CD4-positive, alpha-beta T cell treated with Interferon alpha-2 for 1 hour (primary cell): ENCODE measurements at regions not wholly inside any gene's neighbourhood (a gene's known extent, or its start where the extent isn't known, plus 50 kb on each side); places are given as distances from the start of the nearest gene placed in this dataset.
"Not testable (repeated sequence)": the region's sequence is repeated elsewhere in the genome, so short reads cannot be mapped to it uniquely, and the experiment has no call there.

ENCODE experiments used
- DNase-seq, 2 donors: peaks; one replicate each; pipeline ENCODE4 v3.0.0-alpha.2; 2020 to 2022

DNA sequence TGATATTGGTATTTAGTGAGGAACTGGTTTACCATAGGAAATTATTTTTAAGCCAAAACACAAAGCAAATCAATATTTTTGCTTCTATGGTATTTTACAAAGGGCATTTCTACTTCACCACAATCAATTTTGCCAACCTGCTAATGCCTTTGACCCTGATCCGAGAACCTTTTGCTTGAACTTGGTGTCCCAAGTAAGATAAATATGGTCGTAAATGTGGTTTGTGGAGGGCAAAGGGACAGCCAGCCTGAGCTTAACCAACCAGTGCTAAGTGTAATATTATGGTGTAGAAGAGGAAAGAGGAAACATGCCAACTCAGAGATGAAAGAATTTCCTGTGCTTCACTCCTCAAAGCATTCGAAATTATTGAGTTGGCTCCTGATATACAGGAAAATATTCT is 148.4 kb downstream of the C3orf38 start:
- DNase-seq, result no peak

DNA sequence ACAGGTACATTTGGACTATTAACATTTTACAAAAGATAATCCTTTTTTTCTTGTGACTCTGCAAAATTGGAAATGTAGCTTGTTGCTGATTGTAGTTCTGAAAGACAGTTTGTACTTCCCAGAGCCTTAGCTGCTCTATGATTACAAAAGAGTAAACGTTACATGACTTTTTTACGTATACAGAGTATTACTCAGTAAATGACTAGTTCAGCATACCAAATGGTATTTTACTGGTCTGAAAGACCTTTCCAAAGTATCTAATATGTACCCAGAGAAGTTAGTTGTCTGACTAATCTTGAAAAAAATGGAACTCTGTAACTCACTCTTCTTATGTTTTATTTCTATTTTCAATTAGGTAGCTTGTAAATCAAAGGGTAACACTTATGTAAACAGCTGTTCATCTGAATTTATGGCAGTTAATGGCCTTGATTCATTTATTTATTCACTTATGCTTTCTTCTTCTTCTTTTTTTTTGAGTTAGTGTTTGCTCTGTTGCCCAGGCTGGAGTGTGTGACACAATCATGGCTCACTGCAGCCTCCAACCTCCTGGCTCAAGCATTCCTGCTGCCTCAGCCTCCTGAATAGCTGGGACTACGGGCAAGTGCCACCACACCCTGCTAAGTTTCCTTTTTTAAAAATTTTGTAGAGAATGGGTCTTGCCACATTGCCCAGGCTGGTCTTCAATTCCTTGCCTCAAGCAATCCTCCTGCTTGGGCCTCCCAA is 151.7 kb downstream of the C3orf38 start:
- no peak for DNase-seq

DNA sequence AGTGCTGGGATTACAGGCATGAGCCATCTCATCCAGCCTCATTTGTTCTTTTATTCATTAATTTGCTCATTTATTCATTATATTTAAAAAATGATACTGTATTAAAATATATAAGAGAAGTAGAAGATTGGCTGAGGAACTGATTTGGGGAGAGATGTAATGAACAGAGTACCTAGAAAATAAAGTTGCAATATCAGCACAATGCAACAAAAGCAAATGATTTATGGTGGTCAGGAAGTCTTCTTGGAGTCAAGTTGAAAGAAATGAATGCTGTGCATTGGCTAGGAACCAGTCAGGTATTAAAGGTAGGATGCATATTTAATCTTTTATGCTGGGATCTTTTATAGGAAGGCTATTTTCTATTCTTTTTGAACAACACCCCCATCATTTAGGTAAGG is 152.2 kb downstream of the C3orf38 start:
- DNase-seq, result no peak

DNA sequence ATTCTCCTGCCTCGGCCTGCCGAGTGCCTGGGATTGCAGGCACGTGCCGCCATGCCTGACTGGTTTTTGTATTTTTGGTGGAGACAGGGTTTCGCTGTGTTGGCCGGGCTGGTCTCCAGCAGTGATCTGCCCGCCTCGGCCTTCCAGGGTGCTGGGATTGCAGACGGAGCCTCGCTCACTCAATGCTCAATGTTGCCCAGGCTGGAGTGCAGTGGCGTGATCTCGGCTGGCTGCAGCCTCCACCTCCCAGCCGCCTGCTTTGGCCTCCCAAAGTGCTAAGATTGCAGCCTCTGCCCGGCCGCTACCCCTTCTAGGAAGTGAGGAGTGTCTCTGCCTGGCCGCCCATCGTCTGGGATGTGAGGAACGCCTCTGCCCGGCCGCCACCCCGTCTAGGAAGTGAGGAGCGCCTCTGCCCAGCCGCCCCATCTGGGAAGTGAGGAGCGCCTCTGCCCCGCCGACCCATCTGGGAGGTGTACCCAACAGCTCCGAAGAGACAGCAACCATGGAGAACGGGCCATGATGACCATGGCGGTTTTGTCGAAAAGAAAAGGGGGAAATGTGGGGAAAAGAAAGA is 153.7 kb downstream of the C3orf38 start:
- DNase-seq, result not testable (repeated sequence)

DNA sequence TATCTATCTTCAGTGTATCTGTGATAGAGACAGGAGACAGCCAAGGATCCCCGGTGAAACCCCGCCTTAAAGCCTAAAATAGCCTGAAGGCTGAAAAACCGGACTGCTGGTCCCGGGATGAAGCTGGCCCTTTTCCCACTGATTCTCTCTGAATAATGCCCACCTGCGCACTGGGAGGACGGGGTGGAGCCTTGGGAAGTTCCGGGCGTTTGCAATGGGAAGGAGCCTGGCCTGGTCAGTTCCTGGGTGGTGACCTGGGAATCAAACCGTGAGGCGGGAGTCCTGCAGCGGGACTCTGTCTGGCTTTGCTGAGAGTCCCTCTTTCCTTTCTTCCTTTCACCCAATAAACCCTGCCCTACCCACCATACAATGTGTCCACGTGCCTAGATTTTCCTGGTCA is 157.9 kb downstream of the C3orf38 start:
- no peak for DNase-seq

DNA sequence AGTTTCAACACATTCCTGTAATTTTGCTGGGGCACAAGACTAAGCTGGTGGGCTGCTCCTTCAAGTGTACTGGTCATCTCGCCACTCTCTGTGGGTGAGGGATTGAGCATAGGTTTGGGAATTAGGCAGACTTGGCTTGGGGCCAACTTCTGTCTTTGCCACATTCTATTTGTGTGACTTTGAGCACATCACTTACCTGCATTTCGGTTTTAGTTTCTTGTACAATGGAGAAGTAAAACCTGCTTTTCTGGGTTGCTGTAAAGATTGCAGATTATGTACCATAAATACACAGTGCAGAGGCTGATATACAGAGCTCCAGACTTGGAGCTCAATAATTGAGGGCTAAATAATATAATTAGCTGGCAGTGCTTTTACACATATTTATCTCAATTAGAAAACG is 162.1 kb downstream of the C3orf38 start:
- DNase-seq, result no peak

DNA sequence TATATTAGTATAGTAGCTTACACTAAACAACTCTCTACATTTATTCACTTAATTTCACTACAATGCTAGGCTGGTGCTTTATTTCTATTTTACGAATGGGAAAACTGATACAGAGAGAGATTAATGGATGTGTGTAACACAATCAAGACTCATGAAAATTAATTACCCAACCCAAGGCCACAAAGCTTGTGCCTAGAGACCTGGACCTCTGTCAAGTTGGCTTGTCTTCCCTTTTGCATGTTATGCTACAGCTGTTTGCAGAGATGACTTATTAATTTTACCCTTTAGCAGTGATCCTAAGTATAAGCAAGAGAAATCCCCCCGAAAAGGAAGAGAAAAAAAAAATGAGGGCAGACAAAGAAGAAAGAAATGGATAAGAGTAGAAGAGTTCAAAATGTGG is 162.5 kb downstream of the C3orf38 start:
- no peak for DNase-seq

DNA sequence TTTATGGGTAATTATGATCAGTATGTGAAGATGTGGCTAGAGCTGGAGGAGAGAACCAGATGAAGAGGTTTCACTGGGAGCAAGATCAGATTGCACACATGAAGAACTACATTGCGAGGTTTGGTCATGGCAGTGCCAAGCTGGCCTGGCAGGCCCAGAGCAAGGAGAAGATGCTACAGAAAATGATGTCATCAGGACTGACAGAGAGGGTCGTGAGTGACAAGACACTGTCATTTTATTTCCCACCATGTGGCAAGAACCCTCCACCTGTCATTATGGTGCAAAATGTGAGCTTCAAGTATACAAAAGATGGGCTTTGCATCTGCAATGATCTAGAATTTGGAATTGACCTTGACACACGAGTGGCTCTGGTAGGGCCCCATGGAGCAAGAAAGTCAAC is 168.3 kb downstream of the C3orf38 start:
- no peak for DNase-seq

DNA sequence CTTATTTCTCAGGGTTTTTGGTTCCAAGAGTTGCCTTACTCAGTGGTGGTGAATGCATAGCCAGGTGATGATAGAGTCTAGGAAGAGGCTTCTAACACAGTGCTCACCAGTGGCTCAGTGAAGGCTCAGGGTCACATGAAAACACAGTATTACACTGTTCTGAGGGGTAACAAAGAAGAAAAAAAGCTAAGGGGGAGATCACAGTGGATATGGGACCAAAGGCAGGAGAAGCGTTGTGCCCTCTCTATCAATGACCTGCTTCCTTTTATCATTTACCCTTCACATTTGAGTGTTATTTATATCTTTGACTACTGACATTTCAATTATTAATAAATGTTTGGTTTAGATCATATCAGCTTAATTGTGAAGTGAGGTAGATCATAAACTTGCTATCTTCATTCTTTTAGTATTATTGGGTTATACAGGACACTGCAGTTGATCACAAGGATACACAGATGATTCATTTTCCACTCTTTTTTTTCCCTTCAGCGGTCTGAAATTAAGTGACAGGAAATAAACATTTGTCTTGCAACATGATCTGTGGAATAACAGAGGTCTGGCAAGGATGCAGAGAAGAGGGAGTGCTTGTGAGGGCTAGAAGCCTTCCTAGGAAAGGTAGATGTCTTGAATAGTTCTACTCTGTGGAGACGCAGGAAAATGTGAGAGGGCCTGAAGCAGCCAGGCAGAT is 171.7 kb downstream of the C3orf38 start:
- DNase-seq, result no peak

DNA sequence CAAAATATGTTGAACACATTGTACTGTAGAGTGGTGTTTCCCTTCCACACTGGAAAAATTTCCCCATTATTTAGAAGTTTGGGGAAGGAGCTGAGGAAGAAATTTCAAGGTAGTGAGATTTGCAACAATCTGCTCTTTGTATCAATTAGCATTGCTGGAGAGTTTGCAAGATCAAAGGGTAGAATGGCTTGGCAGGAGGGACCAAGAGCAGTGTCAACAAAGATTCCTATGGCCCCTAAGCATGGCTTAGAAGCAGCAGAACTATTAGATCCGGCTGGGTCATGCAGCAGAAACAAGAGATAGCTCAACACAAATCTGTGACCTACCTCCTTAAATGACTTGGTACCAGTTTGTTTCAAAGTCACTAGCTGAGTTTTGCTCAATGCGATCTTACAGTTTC is 175.0 kb downstream of the C3orf38 start:
- no peak for DNase-seq

DNA sequence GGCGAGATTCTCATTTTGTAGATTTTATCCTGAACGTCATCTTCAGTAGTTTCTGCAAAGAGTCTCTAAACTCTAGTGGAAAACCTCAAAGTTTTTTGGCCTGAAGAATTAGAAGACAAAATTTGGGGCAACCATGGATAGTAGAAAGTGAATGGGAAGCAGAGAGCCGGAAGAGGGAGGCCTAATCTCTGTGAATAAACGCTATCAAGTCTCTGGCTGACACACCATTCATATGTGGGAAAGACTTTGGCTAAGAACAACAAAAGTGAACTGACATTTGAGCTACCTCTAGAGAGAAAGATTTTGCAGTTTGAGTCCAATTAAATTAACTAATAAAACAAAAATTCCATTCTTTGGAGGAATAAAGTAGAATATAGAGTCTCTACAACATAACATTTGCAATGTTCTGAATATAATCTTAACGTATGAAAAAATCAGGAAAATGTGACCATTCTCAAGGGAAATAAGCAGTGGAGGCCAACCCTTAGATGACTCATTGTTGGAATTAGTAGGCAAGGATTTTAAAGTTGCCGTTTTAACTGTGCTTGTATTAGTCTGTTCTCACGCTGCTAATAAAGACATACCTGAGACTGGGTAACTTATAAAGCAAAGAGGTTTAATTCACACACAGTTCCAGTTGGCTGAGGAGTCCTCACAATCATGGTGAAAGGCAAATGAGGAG is 184.6 kb downstream of the C3orf38 start:
- DNase-seq, result no peak

DNA sequence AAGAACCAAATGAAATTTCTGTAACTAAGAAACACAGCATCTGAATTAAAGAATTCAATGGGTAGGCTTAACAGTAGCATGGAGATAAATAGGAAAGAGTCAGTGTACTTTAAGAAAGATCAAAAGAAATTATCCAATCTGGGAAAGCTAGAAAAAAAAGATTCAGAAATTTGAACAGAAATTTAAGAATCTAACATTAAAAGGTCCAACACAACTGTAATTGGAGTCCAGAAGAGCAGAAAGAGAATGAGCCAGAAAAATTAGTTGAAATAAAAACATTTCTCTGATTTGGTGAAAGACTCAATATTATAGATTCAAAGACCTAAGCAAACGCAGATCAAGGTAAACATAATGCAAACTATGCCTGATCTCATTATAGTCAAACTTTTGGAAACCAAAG is 187.1 kb downstream of the C3orf38 start:
- no peak for DNase-seq

DNA sequence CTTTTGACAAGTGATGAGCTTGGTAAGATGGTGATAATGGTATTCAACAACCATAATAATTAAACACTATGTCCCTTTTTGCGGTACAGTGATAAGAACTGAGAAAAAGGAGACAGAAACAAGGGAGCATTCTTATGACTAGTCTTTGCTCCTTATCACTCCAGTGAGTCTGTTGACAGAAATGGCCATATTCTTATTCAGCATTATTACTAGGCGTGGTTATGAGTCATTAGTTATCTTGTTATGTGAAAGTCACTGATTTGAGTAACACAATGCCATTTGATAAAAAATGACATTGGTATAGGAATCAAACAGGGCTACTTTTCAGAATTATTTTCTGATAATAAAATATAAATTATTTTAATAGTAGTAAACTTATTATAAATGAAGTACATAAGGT is 193.5 kb downstream of the C3orf38 start:
- no peak for DNase-seq

DNA sequence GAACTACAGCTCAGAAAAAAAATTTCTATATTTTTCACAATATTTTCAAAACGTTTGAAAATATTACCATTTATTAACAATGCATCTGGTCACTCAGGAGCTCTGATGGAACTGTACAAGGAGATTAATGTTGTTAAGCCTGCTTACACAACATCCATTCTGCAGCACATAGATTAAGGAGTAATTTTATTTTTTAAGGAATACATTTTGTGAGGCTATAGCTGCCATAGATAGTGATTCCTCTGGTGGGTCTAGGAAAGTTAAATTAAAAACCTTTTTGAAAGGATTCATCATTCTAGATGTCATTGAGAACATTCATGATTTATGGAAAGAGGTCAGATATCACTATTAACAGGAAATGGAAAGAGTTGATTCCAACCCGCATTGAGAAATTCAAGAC is 196.9 kb downstream of the C3orf38 start:
- DNase-seq, result no peak

DNA sequence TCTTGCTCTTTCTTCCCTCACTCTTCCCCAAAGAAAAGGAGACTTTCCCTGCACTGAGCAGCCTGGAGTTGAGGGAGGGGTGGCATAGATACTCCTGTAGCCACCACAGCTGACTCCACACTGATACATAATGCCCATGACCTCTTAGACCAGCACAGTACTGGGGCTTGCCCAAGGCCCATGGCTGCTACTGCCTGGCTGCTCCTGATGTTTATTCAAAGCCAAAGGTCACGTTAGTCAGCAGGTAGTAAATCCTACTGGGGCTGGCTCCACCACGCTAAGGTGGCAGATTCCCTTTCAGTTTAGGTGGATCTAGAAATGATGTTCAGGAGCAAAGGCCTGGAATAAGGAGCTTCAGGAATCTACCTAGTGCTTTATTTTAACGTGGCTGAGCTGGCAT is 212.7 kb downstream of the C3orf38 start:
- DNase-seq, result no peak

DNA sequence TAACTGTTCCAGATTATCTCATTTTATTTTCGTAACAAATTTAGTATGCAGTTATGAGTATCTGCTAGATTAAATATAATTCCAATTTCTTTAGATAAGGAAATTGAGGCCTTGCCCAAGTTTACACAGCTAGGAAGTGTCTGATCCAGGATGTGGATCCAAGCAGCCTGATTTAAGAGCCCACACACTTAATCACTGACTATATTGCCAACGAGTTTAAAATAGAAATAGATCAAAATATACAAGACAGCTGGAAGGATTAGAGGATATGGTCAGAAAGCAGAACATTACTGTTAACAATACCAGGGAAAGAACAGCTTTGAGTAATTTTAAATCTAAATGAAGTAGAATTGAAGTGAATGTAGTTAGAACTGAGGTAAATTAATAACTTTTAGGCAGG is 215.2 kb downstream of the C3orf38 start:
- DNase-seq, result no peak

DNA sequence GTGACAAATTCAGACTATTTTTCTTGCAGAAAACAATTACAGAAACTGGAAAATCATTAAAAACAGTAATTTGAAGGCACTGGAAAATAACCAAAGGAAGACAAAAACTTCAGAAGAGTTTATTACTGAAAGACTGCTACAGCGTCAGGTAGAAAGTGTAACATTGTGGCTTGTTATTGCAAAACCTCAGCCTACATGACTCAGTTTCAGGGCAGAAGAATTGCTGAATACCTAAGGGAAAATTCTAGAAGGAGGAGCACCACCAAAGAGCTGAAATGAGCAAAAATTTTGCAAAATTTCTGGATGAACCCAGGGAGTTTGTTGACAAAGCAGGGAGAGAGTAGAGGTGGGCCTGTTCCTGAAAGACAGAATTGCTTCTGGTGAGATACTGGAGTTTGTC is 219.6 kb downstream of the C3orf38 start:
- DNase-seq, result no peak

DNA sequence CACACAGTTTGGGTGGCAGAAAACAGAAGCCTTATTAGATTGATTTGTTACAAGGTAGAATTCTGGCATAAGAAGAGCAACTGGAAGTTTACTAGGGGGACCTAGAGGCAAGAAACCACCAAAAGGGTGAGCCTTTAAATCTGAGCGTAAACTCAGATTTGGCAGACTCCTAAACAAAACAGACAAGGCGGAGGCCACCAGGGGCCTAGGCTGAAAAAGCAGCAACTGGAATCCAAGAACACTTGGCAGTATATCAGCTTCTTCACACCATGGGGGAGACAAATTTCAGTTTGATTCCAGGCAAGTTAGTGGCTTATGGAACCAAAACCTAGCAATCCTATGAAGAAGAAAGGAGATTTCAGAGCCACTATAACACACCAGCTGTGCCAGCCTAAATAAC is 220.0 kb downstream of the C3orf38 start:
- no peak for DNase-seq

DNA sequence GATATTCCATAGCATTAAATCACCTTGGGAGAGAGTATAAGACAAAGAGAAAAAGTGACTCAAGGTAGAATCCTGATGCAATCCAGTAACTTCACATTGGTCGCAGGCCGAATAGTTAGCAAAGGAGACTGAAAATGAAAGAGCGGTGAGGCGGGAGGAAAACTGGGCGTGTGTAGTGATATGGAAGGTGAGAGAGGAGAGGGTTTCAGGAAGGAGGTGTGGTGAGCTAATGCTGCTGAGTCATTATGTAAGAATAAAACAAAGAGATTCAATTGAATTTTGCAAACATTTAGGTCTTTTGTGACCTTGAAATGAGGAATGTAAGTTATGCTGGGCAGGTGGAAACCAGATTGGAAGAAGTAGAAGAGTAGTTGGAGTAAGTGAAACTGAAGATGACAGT is 235.3 kb downstream of the C3orf38 start:
- DNase-seq, result no peak

DNA sequence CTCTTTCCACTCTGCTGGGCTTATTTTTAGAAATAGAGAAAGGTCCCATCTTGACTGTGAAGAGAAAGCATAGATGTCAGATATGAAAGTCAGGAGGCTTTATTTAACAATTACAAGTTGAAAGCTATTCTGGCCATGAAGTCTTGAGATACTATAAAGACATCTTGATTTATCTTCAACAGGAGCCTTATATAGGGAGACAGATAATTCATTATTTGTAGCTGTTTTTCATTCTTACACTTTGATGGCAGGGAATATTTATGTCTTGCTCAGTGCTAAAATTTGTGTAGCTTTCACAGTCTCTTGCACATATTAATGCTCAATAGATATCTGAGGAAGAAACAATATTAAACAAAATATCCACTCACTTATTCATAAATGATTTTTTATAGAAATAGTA is 248.8 kb downstream of the C3orf38 start:
- DNase-seq, result no peak

DNA sequence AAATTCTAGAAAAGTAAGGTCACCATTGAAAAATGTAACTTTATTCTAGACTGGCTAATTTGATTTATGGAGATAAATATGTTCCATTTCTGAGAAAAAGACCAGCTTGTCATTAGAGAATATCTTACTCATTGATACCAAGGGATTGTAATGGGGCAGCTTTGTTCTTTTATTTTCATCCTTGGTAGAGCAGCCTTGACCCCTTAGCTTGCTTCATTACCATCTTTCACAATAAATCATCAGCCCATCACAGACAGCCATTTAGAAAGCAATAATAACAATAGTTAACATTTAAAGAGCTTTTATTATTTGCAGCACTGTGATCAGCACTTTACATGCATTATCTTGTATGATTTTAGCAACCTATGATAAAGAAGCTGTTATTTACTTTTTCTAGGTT is 253.6 kb downstream of the C3orf38 start:
- no peak for DNase-seq

DNA sequence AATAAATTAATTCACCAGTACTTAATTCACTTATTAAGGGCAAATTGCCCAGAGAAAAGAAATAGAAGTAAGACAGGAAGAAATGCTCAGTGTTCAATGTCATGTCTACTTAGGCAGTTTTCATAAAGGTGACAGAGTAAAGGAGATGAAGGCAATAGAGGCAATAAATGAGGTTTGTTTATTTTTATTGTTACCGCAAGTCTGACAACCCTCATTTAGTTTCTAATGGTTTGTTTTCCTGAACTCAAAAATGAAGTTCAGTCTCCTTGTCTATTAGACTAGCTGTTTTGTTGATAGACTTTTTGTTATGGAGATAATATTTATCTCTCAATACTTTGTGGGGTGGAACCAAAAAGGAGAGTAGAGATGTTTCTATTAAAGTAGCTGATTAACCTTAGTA is 258.3 kb downstream of the C3orf38 start:
- DNase-seq, result no peak

DNA sequence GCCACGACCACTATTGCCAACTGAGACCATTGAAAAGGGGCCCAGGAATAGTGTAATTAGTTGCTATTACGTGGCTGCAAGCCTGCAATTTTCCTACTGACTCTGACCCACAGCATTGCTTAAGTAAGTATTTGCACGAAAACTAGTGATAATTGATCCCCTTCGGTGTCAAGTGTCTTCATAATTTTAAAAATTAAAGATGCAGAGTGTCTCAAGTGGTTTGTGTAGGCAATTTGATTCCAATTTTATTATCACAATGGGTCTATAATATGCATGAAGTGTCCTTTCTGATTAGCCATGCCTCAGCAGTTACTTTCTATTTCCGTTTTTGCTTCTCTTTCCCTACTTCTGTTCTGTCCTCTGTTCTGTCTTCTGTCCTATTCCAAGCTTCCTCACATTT is 259.2 kb downstream of the C3orf38 start:
- DNase-seq, result no peak

DNA sequence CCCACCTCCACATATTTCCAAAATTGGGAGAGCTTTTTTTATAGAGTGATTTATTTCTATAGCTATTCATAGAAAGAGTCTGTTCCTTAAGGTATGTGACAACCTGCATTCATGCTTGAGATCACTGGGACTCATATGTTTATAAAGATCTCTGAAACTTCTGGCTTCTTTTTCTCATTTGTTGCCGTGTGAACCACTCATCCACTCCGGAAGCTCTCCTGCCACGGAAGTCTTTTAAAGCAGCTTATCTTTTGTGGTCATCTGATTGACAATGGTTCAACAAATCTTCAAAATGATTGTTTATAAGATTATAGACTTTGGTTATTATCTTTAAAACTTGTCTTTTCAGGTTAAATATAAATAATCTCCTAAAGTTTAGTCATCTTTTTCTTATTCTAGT is 260.5 kb downstream of the C3orf38 start:
- peak in 1 of 2 donors; percentile 25 for DNase-seq
